Skeletal muscle cell (primary cell): ENCODE measurements at regions not wholly inside any gene's neighbourhood (a gene's known extent, or its start where the extent isn't known, plus 50 kb on each side); places are given as distances from the start of the nearest gene placed in this dataset.

Experiments used
- DNase-seq: peaks from one replicate; pipeline ENCODE4 v3.0.0-alpha.2; 2010; ENCODE audit warnings: low read depth
- H3K4me3 ChIP-seq: 2 replicates; pipeline ENCODE4 v1.5.1; 2011; ENCODE audit warnings: low read depth, mild to moderate bottlenecking, control low read depth, low read length, moderate library complexity

DNA sequence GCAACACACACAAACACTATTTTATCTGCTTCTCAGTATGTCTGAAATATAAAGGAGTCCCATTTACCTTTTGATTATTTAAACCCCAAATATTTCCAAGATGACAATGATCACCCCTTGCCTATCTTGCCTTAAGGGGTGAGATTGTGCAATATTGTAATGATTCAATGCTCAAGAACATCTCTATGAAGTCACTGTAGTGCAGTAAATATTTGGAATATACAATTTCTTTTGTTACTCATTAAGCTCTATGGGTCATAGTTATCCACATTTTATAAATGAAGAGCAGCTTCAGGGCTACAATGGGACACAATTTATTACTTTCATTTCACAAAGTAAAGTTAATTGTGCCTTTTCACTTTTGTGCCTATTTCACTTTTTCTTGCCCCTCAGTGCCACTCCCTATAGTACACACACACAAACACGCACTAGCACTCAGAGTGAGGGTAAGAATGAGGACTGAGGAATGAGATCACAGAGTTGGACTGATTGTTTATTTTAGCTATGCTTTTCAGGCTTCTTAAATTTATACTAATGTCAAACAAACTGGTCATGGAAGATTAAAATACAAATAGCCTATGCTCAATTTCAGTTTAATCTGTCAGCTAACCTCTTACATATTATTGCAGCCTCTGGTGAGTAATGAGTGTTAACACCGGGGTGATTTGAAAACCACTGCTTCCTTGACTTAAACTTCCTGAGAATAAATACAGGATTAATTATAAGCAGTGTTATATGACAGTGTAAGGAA is 521.0 kb upstream of the B3GALT2 start:
- DNase-seq = no peak
- no peak overlapping the region for H3K4me3 ChIP-seq

DNA sequence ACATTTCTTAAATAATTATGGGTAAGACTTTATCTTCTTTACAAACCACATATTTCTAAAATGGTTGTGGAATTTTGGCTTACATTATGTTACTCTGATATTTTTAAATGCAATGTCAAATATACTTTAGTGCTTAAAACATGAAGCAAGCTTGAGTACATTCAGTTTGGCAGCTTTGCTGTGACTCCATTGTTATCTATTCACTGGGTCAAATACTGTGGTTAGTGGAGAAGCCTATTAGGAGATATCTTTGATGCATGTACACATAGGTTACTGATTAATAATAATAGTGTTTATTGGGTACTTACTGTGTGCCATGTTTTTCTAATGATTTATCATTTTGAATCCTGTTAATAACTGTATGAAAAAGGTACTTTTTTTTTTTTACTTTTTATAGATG is 520.4 kb upstream of the B3GALT2 start:
- DNase-seq = no peak
- no peak overlapping the region for H3K4me3 ChIP-seq

DNA sequence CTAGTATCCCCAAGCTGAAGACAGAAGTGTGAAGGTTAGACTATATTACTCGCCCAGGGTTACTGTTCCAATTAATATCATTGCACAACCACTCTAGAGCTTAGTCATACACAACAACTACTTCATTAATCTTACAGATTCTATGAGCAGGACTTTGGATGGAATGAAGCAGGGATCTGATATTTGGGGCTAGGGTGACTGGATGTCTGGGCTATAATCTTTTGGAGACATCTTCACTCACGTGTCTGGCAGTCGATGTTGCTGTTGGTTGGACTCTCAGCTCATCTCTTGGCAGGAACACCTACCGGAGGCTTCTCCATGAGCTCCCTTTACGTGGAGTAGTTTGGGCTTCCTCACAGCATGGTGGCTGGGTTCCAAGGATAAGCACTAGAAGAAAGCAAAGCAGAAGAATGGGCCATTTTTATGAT is 519.2 kb upstream of the B3GALT2 start:
- no peak for DNase-seq
- H3K4me3 ChIP-seq = no peak overlapping the region

DNA sequence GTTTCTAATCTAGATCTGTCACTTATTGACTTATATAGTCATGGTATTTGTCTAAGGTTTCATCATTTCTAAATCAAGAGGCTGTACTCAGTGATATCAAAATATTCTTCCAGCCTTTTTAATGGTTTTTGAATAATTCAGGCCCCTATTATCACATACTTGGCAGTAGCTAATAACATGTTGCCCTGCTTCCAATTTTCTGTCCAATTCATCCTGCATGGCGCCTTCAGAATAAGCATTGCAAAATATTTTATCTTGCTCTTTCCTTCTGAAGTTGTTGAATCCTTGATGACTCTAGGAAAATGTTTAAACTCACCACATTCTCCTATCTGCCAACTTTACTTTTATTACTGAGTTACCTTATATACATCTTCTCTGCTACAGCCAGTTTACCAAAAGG is 517.2 kb upstream of the B3GALT2 start:
- DNase-seq = no peak
- no peak overlapping the region for H3K4me3 ChIP-seq

- H3K4me3 ChIP-seq = no peak overlapping the region
- no peak for DNase-seq
Measured at GRCh38 chr1:193703121-193703520, 516.7 kb upstream of the B3GALT2 start.

DNA sequence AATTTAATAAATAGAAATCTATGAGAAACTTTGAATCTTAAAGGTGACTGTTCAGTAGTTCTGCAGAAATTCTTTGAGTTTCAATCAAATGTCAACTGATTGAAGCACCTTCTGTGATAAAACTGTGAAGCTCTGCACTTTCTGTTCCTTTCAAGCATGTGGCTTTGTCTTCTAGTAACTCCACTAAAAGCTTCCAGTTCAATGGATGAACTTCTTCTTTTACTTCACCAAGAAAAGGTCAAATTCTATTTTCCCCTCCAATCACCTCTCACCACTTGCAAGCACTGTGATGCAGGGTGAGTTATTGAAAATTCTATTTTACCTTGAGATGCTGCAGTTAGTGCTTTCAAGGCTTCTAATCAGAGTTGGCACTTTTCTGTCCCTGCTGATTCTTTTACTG is 515.3 kb upstream of the B3GALT2 start:
- no peak for DNase-seq
- H3K4me3 ChIP-seq = no peak overlapping the region

DNA sequence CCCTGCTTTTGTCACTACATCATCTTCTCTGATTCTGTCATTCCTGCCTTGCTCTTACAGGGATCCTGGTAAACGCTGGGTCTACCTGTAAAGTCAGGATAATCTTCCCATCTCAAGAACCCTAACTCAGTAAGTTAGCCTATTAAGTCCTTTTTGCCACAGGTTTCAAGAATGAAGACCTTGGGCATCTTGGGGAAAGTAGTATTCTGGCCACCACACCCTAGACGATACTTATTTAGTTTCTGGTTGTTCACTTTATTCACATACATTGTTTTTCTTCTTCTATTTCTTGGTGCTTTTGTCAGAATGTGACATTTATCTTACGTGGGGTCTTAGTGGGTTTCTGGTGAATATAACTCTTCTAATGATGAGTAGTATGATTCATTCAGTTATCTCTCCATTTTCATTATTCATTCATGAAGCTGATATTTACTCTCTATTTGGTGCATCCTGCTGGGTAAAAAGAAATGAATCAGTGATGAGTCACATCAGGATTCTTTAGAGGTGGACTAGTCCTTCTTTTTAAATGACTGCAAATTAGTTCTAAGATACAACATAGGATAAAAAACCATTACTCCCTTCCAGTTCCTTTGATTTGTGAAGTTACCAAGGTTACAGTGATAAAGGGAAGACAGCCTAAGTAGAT is 514.4 kb upstream of the B3GALT2 start:
- no peak for DNase-seq
- no peak overlapping the region for H3K4me3 ChIP-seq

DNA sequence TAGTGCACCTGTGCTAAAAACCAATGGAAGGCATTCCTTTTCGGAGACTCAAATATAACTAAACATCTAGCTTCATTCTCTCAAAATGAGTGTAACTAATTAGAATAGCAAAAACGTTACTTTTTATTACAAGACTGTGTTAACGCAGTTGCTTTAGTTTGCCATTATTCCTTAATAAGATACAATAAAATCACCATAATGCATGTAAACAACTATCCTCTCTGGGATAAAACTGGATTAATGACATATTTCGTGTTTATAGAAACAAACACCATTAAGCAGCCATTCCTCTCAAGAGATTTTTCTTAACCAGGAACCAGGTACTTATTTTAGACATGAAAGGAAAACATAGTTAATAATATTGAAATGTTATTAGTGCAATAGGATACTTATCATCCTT is 512.8 kb upstream of the B3GALT2 start:
- DNase-seq = no peak
- H3K4me3 ChIP-seq = no peak overlapping the region

DNA sequence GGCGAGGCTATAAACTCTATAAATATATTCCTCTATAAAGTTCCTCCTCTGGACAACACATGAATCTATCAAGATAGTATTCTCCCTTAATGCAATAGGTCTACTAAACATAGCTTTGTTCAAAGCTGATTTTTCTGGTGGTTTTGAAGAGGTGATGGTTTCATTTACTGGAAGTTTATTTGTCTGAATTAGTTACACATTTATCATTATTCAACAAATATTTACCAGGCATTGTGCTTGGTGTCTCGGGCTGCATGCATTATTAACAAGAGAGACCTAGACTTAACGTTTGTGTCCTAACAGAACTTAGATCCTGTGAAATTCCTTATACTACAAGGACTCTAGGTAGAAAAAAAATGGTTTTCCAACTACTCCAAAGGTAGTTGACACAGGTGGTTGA is 511.4 kb upstream of the B3GALT2 start:
- no peak for DNase-seq
- H3K4me3 ChIP-seq = no peak overlapping the region

GRCh38 chr1:193697115-193697762 is 510.8 kb upstream of the B3GALT2 start:
- no peak for DNase-seq
- no peak overlapping the region for H3K4me3 ChIP-seq

DNA sequence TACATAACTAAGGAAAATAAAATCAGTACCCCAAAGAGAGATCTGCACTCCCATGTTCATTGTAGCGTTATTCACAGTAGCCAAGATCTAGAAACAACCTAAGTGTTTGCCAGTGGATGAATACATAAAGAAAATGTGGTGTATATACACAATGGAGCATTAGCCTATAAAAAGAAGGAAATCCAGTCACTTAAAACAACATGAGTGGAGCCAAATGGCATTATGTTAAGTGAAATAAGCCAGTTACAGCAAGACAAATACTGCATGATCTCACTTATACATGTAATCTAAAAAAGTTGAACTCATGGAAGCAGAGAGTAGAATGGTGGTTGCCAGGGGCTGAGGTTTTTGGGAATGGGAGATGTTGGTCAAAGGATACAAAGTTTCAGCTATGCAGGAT is 508.3 kb upstream of the B3GALT2 start:
- no peak for DNase-seq
- no peak overlapping the region for H3K4me3 ChIP-seq

DNA sequence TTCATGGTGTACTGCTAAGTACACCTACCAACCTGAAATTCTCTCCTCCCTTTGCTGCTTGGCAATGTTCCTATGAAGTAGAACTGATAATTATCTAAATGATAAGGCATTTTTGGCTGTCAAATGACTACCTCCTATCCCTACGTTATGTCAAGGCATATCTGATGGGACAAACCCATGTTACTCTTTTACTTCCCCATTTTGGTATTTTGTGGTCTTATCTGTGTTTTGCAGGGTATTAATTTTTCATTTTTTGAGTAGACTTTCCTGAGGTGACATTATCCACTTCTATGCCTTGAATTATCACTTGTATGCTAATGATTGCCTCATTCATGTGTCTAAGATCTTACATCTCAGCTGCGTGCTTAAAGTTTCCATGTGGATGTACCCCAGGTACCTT is 499.6 kb upstream of the B3GALT2 start:
- H3K4me3 ChIP-seq = no peak overlapping the region

GRCh38 chr1:193681422-193681821 is 495.0 kb upstream of the B3GALT2 start:
- no peak overlapping the region for H3K4me3 ChIP-seq
- no peak for DNase-seq

More for the DNA sequence above, 499.6 kb upstream of the B3GALT2 start:
- DNase-seq = no peak

GRCh38 chr1:193680924-193681316 is 494.5 kb upstream of the B3GALT2 start:
- DNase-seq = no peak
- H3K4me3 ChIP-seq = no peak overlapping the region

DNA sequence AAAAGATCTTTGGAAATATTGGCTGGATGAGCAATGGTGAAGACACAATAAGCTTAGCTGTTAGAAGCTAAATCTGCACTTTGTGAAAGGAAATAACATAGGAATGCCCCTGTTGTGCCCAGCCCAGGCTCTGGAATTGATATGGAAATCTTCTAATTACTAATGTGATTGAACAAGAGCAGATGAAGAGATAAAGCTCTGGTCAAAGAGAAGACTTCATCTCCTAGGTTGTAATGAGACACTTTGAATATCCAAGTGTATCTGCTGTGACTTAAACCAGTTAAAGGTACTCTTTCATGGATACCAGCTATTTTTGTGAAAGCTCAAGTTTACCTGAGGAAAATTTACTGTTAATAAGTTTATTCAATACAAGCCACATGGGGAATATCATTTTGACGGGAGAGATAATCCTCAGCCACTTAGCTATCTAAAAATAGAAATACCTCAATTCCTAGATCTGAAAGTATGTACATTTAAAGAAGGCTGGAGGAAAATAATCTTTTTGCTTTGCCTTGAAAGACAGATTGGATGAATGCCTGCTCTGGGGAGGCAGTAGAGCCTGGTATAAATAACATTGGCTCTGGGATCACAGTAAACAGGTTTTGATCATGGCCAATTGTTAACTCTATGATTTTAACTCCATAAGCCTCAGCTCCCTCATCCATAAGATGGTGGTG is 494.0 kb upstream of the B3GALT2 start:
- DNase-seq = no peak
- no peak overlapping the region for H3K4me3 ChIP-seq

- DNase-seq = no peak
- H3K4me3 ChIP-seq = no peak overlapping the region
Measured at GRCh38 chr1:193677874-193678273, 491.5 kb upstream of the B3GALT2 start.

- no peak for DNase-seq
- no peak overlapping the region for H3K4me3 ChIP-seq
Measured at GRCh38 chr1:193676996-193677549, 490.7 kb upstream of the B3GALT2 start.

DNA sequence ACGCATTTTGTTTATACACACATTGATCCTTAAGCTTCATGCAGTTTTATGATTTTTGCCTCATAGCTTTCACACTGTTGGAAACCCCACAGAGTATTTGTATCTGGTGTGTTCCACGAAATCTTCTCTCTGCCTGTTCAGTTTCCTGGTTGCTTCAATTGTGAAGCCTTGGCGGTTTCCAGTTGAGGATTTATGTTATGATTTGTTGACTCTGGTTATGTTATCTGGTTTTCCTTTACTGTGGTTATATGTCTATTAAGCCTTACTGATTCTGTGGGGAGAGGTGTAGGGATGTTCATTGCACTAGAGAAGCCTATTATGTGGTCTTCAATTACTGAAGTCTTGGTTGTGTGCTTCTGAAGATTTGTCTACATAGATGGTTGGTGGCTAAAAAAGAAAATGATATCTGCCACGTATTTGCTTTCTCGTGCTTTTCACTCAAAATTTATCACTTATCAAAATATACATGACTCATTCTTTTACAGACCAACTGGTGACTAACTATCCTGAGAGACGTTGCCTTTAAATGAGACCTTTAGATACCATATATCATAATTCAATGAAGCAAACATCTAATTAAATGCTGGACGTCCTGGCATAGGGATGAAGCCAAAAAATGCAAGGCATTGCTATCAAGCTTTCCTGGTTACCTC is 488.0 kb upstream of the B3GALT2 start:
- H3K4me3 ChIP-seq = no peak overlapping the region
- no peak for DNase-seq

DNA sequence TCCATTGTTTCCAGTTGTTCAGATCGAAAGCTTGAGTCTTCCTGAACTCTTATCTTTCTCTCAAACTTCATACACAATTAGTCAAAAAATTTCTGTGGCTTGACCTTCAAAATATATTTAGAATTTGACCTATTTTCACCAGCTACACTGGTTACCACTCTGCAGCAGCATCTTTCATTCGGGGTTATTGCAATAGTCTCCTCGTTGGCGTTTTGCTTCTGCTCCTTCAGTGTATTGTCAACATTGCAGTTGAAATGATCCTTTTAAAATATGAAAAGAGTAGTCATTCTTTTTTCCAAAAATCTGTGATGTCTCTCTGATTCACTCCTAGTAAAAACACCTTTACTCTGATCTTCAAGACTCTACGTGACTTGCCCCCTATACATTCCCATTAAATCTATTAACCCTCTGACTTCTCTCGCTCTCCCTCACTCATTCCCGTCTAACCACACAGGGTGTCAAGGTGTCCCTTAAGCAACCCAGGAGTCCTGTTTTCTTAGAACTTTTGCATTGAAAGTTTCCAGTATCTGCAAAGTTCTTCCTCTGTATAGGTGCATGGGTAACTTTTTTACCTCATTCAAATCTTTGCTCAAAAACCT is 480.2 kb upstream of the B3GALT2 start:
- no peak for DNase-seq
- H3K4me3 ChIP-seq = no peak overlapping the region
